ENCODE measurements at regions not wholly inside any gene's neighbourhood (a gene's known extent, or its start where the extent isn't known, plus 50 kb on each side); places are given as distances from the start of the nearest gene placed in this dataset.
A peak's percentile ranks its signal among the peaks of the same experiment; 100 is the strongest.

DNA sequence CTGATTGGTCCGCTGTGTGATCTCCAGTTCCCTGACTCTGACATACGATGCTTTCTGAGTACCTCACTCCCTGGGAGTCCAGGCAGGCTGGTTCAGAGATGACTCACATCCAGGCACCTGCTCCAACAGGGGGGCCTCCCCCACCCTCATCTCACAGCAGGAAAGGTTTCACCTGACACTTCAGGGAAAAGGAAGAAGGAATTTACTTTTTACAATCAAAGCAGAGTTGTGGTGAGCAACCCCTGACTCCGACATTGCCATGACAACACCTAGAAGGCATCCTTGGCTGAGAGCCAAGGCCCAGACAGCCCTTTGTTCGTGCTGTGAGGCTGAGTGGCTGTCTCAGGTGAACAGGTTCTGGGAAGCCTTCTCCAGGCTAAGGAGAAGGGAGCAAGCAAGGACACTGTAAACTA, 164.6 kb upstream of the GJB5 start:
- no peak for DNase-seq (ENCODE audit: insufficient read length, low spot score)
- FAIRE-seq: no peak

DNA sequence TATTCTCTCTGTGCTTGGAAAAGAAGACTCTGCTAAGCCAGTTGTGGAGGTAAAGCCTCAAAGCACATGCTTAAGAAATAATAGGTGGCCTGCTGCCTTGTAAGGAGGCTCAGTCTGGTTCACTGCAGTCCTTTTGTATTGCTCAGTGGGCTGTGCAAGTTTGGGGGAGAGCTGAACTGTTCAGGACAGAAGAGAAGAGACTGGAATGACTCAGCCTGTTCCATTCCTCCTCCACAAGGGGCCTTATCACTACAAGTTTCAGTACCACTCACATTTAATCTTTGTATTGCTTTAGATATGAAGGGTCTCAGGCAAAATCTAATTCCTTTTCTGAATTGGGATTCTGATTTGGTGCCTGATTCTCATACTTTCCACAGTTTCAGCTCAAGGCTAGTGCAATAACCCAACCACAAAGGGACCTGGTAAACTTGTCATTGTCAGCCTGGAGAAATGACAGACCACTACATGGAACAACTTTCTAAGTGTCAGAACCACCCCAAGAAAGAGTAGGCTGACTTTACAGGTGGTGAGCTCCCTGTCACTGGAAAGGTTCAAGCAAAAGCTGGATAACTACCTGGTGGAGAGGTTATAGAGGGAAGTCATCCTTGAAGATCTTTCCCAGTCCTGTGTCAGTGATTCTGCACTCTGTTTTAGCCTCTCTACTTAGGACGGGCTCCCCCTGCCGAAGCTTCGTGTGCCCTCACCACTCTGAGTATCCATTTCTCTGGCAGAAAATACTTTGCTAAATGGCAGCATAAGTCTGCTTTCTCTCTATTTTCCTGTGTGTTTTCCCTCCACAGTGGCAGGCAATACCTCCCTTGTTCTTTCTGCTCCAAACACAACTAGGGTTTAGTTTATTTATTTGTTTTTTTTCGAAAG, 162.9 kb upstream of the GJB5 start:
- FAIRE-seq (peak; percentile 14), DNase-seq (ENCODE audit: insufficient read length, low spot score) (no peak)

DNA sequence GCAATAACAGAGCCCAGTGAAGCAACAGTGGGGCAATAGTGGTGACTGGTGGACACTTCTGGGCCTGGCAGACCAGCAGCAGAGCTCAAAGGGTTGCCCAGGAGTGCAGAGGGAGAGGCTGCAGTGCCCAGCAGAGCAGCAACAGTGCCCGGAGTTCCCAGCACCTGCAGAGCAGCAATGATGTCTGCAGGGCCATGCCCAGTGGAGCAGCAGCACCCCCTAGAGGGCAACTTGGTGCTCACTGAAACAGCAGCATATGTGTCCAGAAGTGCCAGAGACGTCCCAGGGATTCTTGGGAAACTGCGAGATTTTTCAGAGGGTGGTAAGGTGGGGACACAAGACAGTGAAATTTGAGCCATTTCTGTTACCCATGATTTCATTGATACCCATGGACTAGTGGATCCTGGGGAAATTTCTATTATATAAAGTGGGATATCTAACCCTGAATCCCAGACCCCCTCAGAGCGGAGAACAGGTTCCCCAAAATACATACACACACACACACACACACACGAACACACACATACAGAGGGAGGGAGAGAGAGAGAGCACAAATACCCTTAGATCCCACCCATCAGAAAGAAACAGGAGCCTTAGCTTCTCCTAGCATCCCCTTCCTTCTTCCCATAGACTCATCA, 156.9 kb upstream of the GJB5 start:
- FAIRE-seq (no peak), DNase-seq (ENCODE audit: insufficient read length, low spot score) (peak; percentile 63)

DNA sequence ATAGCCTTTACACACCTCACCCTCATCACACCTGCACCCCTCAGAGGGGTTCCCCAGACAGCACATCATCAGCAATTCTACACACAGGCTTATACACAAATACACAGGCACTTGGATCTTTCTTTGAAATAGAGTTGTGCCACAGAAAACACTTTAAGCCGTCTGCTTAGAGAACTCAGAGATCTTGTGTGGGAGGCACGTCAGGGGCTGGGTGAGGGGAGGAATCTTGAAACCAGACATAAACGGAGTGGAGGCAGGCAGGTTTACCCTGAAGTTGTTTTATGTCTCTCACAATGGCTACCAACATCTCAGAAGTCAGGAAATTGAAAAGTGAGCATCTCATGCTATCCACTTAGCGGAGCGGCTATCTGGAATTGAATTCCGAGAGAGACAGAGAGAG, 151.9 kb upstream of the GJB5 start:
- FAIRE-seq: no peak

DNA sequence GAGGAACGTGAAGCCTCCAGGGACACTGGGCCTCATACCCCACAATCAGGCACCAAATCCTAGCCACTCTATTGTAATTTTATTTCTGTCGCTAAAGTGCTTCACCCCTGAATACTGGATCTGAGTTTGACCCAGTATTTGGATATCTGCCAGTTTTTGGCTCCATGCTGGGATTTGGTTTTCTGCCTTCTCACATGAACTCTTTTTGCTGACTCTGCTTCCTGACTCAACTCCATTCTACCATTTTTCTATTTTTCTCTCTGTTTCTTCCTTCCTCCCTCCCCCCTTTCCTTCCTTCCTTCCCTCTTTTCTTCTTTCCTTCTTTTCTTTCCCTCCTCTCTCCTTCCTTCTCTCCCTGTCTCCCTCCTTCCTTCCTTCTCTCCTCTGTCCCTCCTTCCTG, 151.3 kb upstream of the GJB5 start:
- FAIRE-seq: no peak
- no peak for DNase-seq (ENCODE audit: insufficient read length, low spot score)

More for the DNA sequence above, 151.9 kb upstream of the GJB5 start:
- DNase-seq (ENCODE audit: insufficient read length, low spot score): no peak

DNA sequence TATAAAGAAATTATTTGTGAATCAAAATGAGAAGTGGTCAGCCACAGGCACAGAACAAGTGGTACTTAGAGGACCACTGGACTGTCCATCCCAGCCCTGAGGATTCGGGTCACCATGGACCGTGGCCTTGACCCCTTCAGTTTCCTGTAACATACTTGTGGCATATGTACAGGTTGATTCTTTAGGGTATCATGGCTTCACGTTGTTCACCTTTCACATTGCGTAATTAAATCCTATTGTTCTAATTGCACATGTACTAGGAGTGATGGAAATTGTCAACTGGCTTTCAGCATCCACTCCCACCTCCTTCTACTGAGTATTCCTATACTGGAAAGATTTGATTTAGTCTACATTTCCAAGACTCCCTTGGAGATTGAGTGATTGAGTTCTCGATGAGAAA, 148.3 kb upstream of the GJB5 start:
- DNase-seq (ENCODE audit: insufficient read length, low spot score) (no peak), FAIRE-seq (no peak)

DNA sequence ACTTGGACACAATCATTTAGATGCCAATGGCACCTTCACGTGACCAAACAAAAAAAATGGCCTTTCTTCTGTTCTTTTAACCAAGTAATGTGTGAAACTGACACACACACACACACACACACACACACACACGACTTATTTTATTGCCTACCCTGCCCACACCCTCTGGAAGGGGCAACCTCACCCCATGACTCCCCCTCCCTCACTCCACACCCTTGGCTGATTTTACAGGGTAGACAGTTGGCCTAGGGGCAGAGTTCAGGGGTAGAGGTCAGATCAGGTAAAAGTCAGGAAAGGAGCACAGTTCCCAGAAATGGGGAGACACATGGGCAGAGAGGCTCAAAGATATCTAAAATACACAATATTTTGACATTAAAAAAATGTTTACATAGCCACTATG, 144.8 kb upstream of the GJB5 start:
- DNase-seq (ENCODE audit: insufficient read length, low spot score) (no peak), FAIRE-seq (no peak)

DNA sequence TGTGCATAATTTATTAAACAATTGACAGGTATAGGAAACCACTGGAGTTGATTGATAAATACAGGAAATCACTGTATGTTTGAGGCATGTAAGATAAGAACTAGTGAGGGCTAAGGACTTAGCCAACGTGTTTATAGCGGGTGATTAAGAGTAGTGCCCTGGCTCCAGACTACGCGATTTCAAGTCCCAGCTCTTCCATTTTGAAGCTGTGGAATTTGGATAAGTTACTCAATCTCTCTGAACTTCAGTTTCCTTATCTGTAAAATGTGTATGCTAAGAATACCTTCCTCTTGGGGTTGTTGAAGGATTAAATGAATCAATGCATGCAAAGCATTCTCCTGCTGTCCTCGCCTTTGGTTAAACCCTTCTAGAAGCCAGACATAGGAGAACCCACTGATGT, 143.3 kb upstream of the GJB5 start:
- FAIRE-seq (no peak), DNase-seq (ENCODE audit: insufficient read length, low spot score) (no peak)

DNA sequence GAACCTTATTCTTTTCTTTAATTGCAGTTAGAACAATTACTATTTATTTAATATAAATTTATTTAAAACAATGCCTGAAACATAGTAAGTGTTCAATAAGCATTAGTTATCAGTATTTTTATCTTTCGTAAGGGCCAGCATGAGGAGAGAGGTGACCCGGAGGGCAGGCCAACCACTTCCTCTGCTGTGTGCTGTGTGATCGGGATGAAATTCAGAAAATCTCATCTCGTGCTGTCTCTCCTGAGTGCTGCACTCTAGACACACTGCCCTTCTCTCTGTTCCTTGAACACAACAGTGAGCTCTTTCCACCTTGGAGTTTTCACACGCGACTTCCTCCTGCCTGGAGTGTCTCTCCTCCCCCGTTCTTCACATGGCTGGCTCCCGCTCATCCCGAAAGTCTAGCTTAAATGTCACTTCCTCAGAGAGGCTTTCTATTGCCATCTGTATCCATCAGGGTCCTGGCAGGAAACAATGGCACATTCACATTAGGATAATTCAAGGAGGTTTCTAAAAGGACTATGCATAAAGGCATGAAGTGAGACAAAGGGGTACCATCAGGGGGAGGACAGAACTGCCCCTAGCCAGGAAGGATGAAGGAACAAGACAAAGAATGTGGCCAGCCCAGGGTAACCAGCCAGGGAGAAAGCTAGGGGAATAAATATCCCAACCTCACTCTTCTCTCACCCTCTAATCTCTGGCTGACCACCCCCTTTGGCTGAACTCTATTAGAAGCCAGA, 142.6 kb upstream of the GJB5 start:
- DNase-seq (ENCODE audit: insufficient read length, low spot score): no peak
- FAIRE-seq: no peak

DNA sequence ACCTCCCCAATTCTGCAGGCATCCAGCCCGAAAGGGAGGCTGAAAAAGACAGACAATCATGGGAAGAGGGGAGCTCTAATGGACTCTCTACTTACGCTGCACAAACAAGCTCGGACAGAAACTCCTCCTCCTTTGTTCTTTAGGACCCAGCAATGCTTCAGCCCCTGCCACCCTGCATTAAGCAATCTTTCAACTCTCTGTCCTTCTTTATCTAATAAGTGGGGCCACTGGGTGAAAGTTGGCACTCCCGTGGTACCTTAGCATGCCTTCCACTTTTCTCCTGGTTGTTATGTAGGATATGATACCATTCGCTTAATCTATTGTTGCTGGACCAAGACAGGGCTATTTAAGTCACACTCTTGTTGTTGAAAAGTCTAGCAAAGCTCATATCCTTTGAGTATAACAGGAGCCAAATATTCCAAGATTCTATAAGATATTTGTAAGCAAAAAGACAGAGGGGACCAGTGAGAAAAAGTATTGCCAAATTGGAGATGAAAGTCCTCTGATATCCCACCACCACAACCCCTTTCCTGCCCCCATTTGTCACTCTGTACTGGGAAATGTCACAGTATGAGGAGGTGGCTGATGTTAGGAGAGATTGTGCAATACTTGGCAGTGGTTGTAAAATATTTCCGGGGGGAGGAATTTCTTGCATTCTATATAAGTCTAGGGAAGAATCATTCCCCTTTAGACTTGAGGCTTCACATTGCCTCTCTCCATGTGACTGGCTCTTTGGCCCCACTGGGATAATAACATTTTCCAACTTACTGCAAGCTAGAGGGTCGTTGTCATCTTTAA, 137.3 kb upstream of the GJB5 start:
- FAIRE-seq (no peak), DNase-seq (ENCODE audit: insufficient read length, low spot score) (no peak)

DNA sequence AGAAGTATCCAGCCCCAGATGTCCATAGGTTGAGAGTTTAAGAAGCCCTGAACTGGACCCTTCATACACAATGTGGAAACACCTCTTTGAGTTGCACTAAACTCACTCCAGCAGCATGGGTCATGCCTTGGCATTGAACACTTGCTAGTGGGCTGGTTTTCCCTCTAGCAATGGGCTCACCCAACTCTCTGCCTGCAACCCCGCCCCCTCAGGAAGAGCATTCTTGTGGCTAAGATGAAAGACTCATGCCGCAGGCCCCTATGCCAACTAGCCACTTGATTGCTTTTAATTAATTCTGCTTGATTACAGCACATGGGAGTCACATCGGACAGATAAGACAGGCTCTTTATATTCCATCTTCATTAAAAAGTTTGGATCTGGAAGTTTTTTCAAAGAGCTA, 136.5 kb upstream of the GJB5 start:
- DNase-seq (ENCODE audit: insufficient read length, low spot score) (no peak), FAIRE-seq (no peak)

DNA sequence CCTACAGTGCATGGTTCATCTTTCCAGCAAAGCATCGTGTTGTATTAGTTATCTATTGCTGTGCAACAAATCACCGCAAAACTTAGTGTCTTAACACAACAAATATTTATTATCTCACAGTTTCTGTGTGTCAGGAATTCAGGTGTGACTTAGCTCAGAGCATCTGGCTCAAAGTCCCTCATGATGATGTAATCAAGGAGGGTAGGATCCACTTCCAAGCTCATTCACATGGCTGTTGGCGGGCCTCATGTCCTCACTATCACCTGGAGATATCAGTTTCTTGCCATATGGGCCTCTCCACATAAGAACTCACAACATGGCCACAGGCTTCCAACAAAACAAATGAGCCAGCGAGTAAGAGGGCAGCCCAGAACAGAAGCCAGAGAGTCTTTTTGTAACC, 135.6 kb upstream of the GJB5 start:
- DNase-seq (ENCODE audit: insufficient read length, low spot score) (no peak), FAIRE-seq (no peak)

DNA sequence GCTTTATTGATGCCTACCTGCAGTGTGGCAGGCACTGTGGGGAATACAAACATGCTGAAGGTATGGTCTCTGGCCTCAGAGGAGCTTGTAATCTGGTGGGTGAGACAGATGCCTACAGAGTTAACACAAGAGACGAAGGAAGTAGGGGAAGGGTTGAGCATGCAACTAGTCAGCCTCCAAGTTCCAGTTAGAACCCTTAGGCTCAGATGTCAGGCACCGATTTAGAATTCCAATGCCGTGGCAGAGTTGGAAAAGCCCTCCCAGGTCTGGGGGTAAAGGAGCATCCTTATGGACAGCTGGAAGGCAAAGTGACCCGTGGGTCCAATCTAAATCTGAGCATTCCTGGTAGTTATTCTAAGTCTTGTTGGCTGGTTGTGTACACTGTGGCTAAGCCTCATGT, 132.9 kb upstream of the GJB5 start:
- FAIRE-seq: no peak

DNA sequence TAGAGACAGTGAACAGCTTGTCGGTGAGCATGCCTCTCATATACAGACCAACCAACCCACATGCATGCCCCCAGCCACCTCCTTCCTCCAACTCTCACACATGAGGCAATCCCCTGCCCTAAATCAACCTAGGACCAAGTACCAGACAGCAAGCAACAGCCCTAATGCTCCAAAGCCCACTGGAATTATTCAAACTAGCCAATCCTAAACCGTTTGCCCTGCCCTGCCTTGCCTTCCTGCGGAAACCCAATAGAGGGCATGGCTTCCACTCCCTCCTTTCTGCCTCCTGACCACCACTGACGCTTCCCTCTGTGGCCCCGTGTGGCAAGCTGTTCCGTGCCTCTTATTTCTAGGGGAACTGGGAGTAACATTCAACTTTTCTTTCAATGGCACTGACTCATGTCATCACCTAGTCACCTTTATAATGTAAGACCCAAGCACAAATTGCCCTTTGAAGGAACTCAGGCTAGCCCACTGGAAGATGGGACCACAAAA, 129.3 kb upstream of the GJB5 start:
- FAIRE-seq (no peak), DNase-seq (ENCODE audit: insufficient read length, low spot score) (no peak)

More for the DNA sequence above, 132.9 kb upstream of the GJB5 start:
- DNase-seq (ENCODE audit: insufficient read length, low spot score): no peak

DNA sequence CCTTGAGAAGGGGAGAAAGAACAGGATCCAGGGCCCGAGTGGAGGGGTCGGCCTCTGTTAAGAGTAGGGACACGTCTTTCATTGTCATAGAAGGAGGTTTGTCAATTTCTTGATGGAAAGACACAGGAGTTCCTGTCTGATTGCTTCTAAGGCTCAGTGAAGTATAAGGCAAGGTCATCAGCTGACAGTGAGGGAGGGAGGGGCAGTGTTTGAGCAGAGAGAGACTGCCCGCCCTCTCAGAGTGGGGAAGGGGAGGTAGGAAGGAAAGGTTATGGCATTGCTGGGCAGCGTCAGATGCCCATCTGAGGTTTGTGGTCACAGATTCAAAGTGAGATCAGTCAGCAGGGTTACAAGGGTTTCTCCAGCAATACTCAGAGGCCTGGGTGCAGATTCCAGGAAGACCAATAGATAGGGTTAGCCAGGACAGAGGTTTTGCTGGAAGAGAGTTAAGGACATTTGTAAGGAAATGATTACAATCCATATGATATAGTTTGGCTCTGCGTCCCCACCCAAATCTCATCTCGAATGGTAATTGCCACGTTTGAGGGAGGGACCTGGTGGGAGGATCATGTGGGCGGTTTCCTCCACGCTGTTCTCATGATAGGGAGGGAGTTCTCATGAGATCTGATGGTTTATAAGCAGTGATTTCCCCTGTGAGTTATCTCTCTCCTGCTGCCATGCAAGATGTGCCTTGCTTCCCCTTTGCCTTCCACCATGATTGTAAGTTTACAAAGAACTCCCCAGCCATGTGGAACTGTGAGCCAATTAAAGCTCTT, 127.2 kb upstream of the GJB5 start:
- no peak for FAIRE-seq
- DNase-seq (ENCODE audit: insufficient read length, low spot score): no peak

DNA sequence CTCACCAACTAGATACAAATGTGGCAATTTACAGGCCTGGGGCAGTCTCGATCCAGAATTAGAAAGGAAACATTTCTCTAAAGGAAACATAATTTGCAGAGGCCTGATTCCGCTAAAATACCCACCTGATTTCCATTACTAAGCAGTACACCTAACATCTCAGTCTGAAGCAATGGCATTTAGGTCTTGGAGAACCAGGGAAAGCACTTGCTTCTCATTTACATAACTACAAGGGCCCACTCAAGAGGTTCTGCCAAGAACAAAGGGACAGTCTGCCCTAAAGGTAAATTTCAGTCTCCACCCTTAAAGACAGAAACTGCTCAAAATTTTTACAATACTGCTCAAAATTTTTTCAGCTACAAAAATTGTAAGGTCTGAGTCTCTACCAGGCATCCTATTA, 123.7 kb upstream of the GJB5 start:
- FAIRE-seq: no peak
- no peak for DNase-seq (ENCODE audit: insufficient read length, low spot score)

DNA sequence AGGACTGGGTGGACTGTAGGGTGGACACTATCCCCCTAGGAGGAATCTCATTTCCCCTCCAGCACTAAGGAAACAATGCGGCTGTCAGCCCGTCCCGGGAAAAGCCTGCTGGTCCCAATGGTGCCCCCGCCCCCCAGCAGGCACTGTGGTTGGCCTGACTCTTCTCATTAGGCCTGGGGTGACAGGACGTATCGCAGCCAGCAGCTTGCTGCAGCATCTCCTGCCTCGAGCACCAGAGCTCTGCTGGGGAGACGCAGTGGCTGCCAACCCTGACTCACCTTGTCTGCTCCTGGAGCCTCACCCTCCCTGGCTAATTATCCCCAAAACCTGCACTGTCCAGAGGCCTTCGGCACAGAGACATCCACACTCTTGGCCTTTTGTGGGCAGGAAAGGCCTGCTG, 115.1 kb upstream of the GJB5 start:
- DNase-seq (ENCODE audit: insufficient read length, low spot score) (no peak), FAIRE-seq (no peak)

DNA sequence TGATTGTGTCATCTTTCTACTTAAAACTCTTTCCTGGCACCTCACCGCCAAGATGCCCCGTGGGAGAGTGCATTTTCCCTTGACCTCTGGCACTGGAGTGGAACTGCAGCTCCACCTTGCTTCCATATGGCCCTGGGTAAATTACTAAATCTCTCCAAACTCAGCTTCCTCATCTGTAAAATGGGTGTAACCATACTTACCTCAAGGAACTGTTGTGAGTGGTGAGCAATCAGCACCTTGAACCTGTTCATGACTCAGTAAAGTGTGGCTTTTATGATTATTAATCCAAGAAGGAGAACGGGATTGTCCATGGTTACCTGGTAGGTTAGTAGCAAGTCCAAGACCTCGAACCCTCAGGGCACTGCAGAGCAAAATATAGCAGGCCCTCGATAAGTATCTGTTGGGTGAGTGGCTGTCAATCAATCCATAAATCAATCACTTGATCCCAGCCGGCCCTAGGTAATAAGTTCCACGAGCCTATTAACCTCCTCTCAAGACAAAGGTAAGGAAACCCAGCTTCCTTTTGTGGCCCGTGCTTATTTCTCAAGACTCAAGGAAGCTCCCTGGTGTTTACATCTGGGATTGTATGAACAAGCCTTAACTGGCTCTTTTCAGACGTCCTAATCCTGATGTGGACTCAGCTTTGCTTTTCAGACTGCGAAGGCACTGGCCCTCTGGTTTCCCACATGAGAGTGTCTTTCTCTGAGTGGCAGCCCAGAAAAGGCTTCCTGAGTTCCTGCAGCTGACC, 114.0 kb upstream of the GJB5 start:
- DNase-seq (ENCODE audit: insufficient read length, low spot score): no peak

DNA sequence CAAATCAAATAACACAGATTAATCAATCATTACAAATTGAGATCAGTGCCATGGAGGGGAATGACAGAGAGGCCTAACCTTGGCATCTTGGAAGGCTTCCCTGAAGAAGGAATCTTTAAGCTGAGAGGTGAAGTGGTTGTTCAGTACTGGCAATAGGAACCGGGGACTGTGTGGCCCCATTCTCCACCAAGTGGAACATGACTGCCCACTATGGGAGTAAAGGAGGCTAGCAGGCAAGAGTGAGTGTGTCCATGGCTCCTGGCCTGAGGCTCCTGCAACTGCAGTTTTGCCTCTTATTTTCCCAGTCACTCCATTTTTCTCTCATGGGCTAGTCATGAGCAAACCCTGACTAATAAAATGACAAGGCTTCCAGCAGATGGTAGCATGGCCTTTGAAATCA, 112.2 kb upstream of the GJB5 start:
- DNase-seq (ENCODE audit: insufficient read length, low spot score) (no peak), FAIRE-seq (no peak)

More for the DNA sequence above, 114.0 kb upstream of the GJB5 start:
- FAIRE-seq: no peak

All from GM19239 (cell line).